KMS-11 (cell line): ENCODE measurements at regions not wholly inside any gene's neighbourhood (a gene's known extent, or its start where the extent isn't known, plus 50 kb on each side); places are given as distances from the start of the nearest gene placed in this dataset.

Experiments used
- H2AFZ ChIP-seq: fragments of 200-600 bp; sonication (generic); 2 replicates; pipeline ENCODE4 v1.6.1; 2016; ENCODE audit warnings: antibody characterized with exemption, mixed run types, low read depth
- H3K27ac ChIP-seq: fragments of 200-600 bp; sonication (generic); 2 replicates; pipeline ENCODE4 v1.6.1; 2016; ENCODE audit warnings: mild to moderate bottlenecking, mixed run types
- H3K27me3 ChIP-seq: fragments of 200-600 bp; sonication (generic); 2 replicates; pipeline ENCODE4 v1.6.1; 2017; ENCODE audit warnings: mild to moderate bottlenecking, low read depth, mixed run types, moderate library complexity; ENCODE audit not compliant: insufficient read depth
- H3K36me3 ChIP-seq: fragments of 200-600 bp; sonication (generic); 2 replicates; pipeline ENCODE4 v1.6.1; 2017; ENCODE audit warnings: mild to moderate bottlenecking, mixed run types; ENCODE audit not compliant: insufficient read depth
- H3K4me1 ChIP-seq: fragments of 200-600 bp; sonication (generic); 2 replicates; pipeline ENCODE4 v1.6.1; 2016; ENCODE audit warnings: mild to moderate bottlenecking, low read depth, mixed run types; ENCODE audit not compliant: poor library complexity, severe bottlenecking
- H3K4me2 ChIP-seq: fragments of 200-600 bp; sonication (generic); 2 replicates; pipeline ENCODE4 v1.7.0; 2016; ENCODE audit warnings: mild to moderate bottlenecking, mixed run types
- H3K4me3 ChIP-seq: fragments of 200-600 bp; sonication (generic); IDR thresholded peaks from 2 replicates; pipeline ENCODE4 v1.6.1; 2017; ENCODE audit warnings: low read depth, low read length, mixed read lengths; ENCODE audit not compliant: insufficient read depth
- H3K79me2 ChIP-seq: fragments of 200-600 bp; sonication (generic); 2 replicates; pipeline ENCODE4 v1.6.1; 2016; ENCODE audit warnings: low read depth, mixed run types; ENCODE audit not compliant: insufficient read depth
- H3K9ac ChIP-seq: fragments of 200-600 bp; sonication (generic); 2 replicates; pipeline ENCODE4 v1.6.1; 2016; ENCODE audit warnings: mild to moderate bottlenecking, mixed run types
- H4K20me1 ChIP-seq: fragments of 200-600 bp; sonication (generic); 2 replicates; pipeline ENCODE4 v1.6.1; 2016; ENCODE audit warnings: mild to moderate bottlenecking, mixed run types; ENCODE audit not compliant: insufficient read depth
- TF ChIP-seq, protein P1 (sequence below): fragments of 200-600 bp; sonication (generic); conservative IDR thresholded peaks from 2 replicates; pipeline ENCODE4 v1.6.1; 2017; ENCODE audit warnings: low read depth, mild to moderate bottlenecking, antibody characterized with exemption, low read length, moderate library complexity, mixed read lengths

DNA sequence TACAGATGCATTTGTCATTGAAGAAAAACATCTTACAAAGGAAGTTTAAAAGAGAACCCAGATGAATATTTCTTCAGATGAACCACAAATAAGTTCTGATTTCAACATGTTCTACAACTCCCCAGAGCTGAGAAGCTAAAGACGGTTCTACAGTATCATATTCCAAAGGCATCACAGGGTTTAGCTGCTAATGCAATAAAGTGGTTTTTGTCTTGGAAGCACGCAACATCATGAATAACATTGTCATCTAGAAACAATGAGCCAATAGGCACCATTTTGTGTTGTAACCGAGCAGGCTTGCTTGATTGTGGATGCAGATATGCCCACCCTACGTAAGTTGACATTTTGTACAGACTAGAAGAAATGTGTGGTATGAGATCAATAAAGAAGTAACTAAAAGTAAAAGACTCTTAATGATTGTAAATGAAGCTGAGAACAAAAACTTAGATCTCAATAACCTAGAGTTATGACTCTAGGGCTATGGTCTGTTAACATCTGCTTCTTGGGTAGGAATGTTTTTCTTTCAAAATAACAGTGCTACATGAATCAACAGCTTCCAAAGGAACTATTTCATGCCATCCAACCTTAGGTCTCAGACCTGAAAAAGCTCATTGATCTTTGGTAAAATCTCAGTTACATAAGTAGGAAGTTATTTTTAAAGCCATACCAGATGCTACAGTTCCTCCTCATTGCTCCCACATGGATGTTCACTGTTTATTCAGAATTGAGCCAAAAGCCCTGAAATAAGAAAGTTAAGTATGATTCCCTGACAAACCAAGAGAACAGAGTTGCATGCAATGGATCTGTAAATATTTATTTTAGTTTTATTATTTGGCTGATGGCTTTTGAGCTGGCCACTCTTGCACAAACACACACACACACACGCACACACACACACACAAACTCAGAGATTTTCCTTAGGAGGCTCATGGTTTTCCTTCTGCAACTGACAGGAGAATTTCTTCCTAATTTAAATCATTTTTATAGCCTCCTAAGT, 118.7 kb upstream of the SLCO6A1 start:
- Histone ChIP-seq H3K4me3 (no peak overlapping the region), H4K20me1 (no peaks in the 10 kb centered on the region), H3K9ac (no peak overlapping the region), H3K79me2 (no peaks in the 10 kb centered on the region), H3K4me1 (no peaks in the 10 kb centered on the region), H3K27ac (no peak overlapping the region), H3K36me3 (no peaks in the 10 kb centered on the region), H3K4me2 (no peak overlapping the region), H3K27me3 (no peaks in the 10 kb centered on the region), H2AFZ (no peak overlapping the region)
- TF ChIP-seq, protein P1, sequence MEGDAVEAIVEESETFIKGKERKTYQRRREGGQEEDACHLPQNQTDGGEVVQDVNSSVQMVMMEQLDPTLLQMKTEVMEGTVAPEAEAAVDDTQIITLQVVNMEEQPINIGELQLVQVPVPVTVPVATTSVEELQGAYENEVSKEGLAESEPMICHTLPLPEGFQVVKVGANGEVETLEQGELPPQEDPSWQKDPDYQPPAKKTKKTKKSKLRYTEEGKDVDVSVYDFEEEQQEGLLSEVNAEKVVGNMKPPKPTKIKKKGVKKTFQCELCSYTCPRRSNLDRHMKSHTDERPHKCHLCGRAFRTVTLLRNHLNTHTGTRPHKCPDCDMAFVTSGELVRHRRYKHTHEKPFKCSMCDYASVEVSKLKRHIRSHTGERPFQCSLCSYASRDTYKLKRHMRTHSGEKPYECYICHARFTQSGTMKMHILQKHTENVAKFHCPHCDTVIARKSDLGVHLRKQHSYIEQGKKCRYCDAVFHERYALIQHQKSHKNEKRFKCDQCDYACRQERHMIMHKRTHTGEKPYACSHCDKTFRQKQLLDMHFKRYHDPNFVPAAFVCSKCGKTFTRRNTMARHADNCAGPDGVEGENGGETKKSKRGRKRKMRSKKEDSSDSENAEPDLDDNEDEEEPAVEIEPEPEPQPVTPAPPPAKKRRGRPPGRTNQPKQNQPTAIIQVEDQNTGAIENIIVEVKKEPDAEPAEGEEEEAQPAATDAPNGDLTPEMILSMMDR: no peak

DNA sequence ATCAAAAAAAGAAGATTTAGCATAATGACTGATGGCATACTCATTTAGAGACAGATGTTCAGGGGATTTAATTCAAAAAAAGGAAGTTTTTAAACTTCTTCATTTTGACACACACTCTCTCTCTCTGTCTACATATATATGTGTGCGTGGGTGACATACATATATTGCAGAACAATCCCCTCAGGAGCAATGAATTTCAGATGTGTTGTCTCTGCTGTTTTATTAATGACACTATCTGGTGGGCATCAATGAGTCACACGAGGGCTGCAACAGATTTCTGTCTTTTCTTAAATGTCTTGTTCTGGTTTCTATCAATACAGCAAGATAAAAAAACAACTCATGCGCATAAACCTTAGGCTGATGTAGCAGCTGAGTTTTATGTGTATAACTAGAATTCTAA, 123.5 kb upstream of the SLCO6A1 start:
- Histone ChIP-seq H3K4me1 (no peaks in the 10 kb centered on the region), H3K4me3 (no peak overlapping the region), H4K20me1 (no peaks in the 10 kb centered on the region), H3K27ac (no peak overlapping the region), H3K27me3 (no peaks in the 10 kb centered on the region), H2AFZ (no peak overlapping the region), H3K4me2 (no peak overlapping the region), H3K9ac (no peak overlapping the region), H3K36me3 (no peaks in the 10 kb centered on the region), H3K79me2 (no peaks in the 10 kb centered on the region)
- TF ChIP-seq, protein P1: no peak

DNA sequence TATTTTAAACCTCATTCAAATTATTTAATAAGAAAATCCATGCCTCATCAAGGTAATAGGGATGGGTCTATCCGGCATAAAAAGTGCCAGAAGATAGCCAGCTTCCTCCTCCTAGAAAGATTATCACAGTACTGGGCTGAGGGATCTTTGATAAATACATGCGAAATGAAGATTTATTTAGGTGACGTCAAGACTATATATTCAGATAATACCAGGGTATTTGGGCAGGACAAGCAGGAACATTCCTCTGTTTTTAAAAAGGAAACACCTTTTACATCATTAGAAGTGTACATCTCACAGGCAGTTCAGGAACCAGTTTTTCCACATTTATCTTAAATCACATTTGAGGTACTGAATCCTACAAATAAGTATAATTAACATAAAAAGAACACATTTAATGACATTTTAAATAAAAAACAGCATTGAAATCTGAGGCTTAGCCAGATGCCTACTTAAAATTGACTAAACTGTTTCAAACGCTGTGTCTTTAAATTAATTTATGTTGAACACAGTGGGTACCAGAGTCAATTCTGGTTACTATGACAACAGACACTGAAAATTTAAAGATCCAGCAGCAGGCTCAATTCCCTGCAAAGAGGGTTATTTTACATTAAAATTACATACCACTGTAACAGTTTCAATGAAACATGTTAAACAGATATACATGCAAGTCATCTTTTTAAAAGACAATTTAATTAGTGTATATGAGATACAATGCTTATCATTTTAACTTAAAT, 124.7 kb upstream of the SLCO6A1 start:
- no peak overlapping the region for H3K9ac ChIP-seq
- H4K20me1 ChIP-seq: no peaks in the 10 kb centered on the region
- H3K36me3 ChIP-seq: no peaks in the 10 kb centered on the region
- no peaks in the 10 kb centered on the region for H3K79me2 ChIP-seq
- no peak overlapping the region for H3K27ac ChIP-seq
- H3K4me3 ChIP-seq: no peak overlapping the region
- TF ChIP-seq, protein P1: no peak
- no peak overlapping the region for H2AFZ ChIP-seq
- no peaks in the 10 kb centered on the region for H3K27me3 ChIP-seq
- H3K4me1 ChIP-seq: no peaks in the 10 kb centered on the region
- H3K4me2 ChIP-seq: no peak overlapping the region

DNA sequence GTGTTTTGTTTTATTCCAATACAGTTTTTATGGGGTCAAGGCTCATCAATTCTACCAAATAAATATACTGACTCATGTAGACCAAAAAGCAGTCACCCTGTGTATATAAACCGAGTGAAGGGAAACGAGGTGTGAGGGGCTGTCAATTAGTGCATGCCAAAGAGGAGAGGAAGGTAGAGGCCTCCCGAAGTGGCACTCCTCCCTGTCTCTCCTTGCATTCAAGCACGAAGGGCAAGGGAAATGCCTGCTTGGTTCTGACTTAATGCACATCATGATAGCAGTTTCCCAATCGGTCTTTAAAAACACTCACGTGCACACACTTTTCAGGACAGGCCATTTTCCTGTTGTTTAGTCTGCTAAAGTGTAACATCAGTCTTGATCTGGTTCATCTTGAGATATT, 125.6 kb upstream of the SLCO6A1 start:
- Histone ChIP-seq H3K27ac (no peak overlapping the region), H3K4me2 (no peak overlapping the region), H4K20me1 (no peaks in the 10 kb centered on the region), H2AFZ (no peak overlapping the region), H3K27me3 (no peaks in the 10 kb centered on the region), H3K36me3 (no peaks in the 10 kb centered on the region), H3K4me1 (no peaks in the 10 kb centered on the region), H3K79me2 (no peaks in the 10 kb centered on the region), H3K9ac (no peak overlapping the region), H3K4me3 (no peak overlapping the region)
- TF ChIP-seq, protein P1: no peak
